ENCODE measurements at regions not wholly inside any gene's neighbourhood (a gene's known extent, or its start where the extent isn't known, plus 50 kb on each side); places are given as distances from the start of the nearest gene placed in this dataset.

DNA sequence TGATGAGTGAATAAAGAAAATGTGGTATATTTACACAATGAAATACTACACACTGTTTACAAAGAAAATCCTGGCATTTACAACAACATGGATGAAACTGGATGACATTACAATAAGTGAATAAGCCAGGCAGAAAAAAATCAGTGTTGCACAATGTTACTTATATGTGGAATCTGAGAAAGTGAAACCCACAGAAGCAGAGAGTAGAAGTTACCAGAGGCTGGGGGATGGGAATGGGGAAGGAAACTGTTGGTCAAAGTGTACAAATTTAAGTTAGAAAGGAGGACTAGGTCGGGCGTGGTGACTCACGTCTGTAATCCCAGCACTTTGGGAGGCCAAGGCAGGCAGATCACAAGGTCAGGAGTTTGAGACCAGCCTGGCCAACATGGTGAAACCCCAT lies 538.5 kb upstream of the MKI67 start:
- H3K27ac ChIP-seq (ENCODE audit: low read depth, low read length): no peak overlapping the region
- no peaks in the 10 kb centered on the region for H3K36me3 ChIP-seq (ENCODE audit: control insufficient read depth in 3 of 3, insufficient read depth in 3 of 3, low read length in 3 of 3)
- no peaks in the 10 kb centered on the region for H3K27me3 ChIP-seq (ENCODE audit: control insufficient read depth in 3 of 3, insufficient read depth in 3 of 3, low read length in 3 of 3)
- H3K9me3 ChIP-seq (ENCODE audit: control insufficient read depth in 3 of 3, low read length in 3 of 3): peaks cover 0 to 5% (median 0%) of the 10 kb centered on the region in 3 donors
- H3K4me1 ChIP-seq (ENCODE audit: control insufficient read depth in 3 of 3, insufficient read depth in 3 of 3, low read length in 3 of 3): no peaks in the 10 kb centered on the region
- H3K9ac ChIP-seq (ENCODE audit: low read depth in 1 of 3, low read length in 3 of 3): no peak overlapping the region
- H3K4me3 ChIP-seq (ENCODE audit: low read length in 3 of 3): no peak overlapping the region

DNA sequence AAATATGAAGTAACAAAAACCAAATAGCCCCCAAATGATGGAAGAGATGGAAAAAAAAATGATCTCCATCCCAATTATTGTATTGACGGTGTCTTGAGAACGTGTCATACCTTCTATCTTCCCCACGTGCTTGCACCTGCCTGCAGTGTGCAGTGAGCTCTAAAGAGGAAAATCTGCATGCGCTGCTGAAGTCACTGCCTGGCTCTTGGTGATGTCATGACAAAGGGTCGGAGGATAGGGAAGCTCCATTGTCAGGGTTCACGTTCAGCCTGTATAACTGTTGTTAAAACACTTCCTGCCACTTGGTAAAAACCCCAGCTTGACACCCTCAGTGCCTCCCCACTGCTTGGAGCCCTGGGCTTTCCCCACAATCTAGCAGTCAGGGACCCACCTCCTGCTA lies 549.2 kb upstream of the MKI67 start:
- Histone ChIP-seq H3K4me1 (ENCODE audit: control insufficient read depth in 3 of 3, insufficient read depth in 3 of 3, low read length in 3 of 3) (no peaks in the 10 kb centered on the region), H3K27me3 (ENCODE audit: control insufficient read depth in 3 of 3, insufficient read depth in 3 of 3, low read length in 3 of 3) (peaks cover 0 to 16% (median 0%) of the 10 kb centered on the region in 3 donors), H3K36me3 (ENCODE audit: control insufficient read depth in 3 of 3, insufficient read depth in 3 of 3, low read length in 3 of 3) (no peaks in the 10 kb centered on the region), H3K4me3 (ENCODE audit: low read length in 3 of 3) (no peak overlapping the region), H3K9ac (ENCODE audit: low read depth in 1 of 3, low read length in 3 of 3) (no peak overlapping the region), H3K9me3 (ENCODE audit: control insufficient read depth in 3 of 3, low read length in 3 of 3) (no peaks in the 10 kb centered on the region), H3K27ac (ENCODE audit: low read depth, low read length) (no peak overlapping the region)

DNA sequence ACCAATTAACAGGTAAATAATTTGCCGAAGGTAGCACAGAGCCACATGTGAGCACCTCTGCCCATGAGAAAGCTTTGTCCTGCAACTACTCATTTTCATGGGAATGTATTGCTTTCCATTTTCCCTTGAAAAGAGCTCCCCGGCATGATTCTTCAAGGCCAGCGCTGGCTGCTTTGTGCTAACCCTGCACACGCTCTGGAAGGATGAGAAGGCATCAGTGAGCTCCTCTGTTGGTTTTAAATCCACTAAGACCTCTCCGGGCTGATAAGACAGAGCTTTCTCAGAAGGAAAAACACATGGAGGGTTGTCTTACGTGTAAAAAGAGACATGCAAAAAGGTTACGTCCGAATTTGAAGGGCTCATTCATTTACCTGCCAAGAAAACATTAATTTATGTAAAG lies 553.9 kb upstream of the MKI67 start:
- peaks cover 0 to 18% (median 0%) of the 10 kb centered on the region in 3 donors for H3K27me3 ChIP-seq (ENCODE audit: control insufficient read depth in 3 of 3, insufficient read depth in 3 of 3, low read length in 3 of 3)
- H3K4me3 ChIP-seq (ENCODE audit: low read length in 3 of 3): no peak overlapping the region
- no peak overlapping the region for H3K27ac ChIP-seq (ENCODE audit: low read depth, low read length)

DNA sequence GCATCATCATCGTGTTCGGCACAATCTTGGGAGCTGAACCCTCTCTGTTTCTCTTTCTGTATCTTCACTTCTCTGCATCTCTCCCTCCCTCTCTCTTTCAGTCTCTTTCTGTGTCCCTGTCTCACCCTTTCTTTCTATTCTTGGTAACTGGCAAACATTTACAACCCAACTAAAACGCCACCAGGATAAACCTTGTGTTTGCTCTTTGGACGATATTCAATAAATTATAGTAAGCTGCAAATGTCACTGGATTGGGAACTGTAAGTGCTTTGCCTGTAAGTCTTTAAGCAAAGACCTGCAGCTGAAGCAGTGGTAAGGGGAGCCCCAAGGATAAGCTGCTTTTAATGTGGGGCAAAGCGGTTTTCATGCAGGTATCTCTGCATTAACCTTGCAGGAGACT lies 558.0 kb upstream of the MKI67 start:
- Histone ChIP-seq H3K4me3 (ENCODE audit: low read length in 3 of 3) (no peak overlapping the region), H3K9ac (ENCODE audit: low read depth in 1 of 3, low read length in 3 of 3) (no peak overlapping the region), H3K27me3 (ENCODE audit: control insufficient read depth in 3 of 3, insufficient read depth in 3 of 3, low read length in 3 of 3) (peaks cover 0 to 17% (median 0%) of the 10 kb centered on the region in 3 donors), H3K36me3 (ENCODE audit: control insufficient read depth in 3 of 3, insufficient read depth in 3 of 3, low read length in 3 of 3) (no peaks in the 10 kb centered on the region), H3K4me1 (ENCODE audit: control insufficient read depth in 3 of 3, insufficient read depth in 3 of 3, low read length in 3 of 3) (peaks cover 0 to 4% (median 0%) of the 10 kb centered on the region in 3 donors), H3K27ac (ENCODE audit: low read depth, low read length) (no peak overlapping the region), H3K9me3 (ENCODE audit: control insufficient read depth in 3 of 3, low read length in 3 of 3) (no peaks in the 10 kb centered on the region)

More for the DNA sequence above, 553.9 kb upstream of the MKI67 start:
- H3K9ac ChIP-seq (ENCODE audit: low read depth in 1 of 3, low read length in 3 of 3): no peak overlapping the region
- peaks cover 0 to 4% (median 0%) of the 10 kb centered on the region in 3 donors for H3K4me1 ChIP-seq (ENCODE audit: control insufficient read depth in 3 of 3, insufficient read depth in 3 of 3, low read length in 3 of 3)
- H3K36me3 ChIP-seq (ENCODE audit: control insufficient read depth in 3 of 3, insufficient read depth in 3 of 3, low read length in 3 of 3): no peaks in the 10 kb centered on the region
- no peaks in the 10 kb centered on the region for H3K9me3 ChIP-seq (ENCODE audit: control insufficient read depth in 3 of 3, low read length in 3 of 3)

DNA sequence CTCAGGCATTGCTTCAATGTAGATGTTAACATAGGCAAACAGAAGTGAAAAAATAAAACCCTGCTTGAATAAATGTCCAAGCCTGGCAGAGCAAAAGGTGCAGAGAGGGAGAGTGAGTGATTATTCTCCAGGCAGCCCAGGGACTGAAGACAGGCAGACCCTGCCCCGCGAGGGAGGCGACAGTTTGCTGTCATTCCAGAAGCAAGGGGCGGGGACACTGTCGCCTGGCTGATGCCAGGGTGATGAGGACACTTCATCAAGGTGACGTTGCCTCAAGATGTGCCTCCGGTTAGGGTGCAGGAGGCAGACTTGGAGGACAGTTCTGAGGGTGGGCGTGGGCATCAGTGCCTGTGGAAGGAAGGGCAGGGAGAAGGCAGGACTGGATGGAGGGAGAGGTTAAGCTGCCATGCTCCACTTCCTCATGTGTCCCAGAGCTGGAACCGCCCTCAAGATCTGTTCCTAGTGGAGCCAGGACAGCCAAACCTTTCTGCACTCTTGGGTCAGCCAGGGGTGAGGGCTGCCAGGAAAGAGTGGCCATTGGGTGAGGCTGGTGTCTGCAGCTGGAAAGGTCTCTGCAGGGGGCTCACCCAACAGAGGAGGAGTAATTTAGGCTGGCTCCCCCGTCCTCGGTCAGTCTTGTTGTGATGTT lies 560.5 kb upstream of the MKI67 start:
- Histone ChIP-seq H3K9me3 (ENCODE audit: control insufficient read depth in 3 of 3, low read length in 3 of 3) (no peaks in the 10 kb centered on the region), H3K36me3 (ENCODE audit: control insufficient read depth in 3 of 3, insufficient read depth in 3 of 3, low read length in 3 of 3) (no peaks in the 10 kb centered on the region), H3K9ac (ENCODE audit: low read depth in 1 of 3, low read length in 3 of 3) (no peak overlapping the region), H3K4me3 (ENCODE audit: low read length in 3 of 3) (no peak overlapping the region), H3K4me1 (ENCODE audit: control insufficient read depth in 3 of 3, insufficient read depth in 3 of 3, low read length in 3 of 3) (peaks cover 0 to 4% (median 0%) of the 10 kb centered on the region in 3 donors), H3K27ac (ENCODE audit: low read depth, low read length) (no peak overlapping the region), H3K27me3 (ENCODE audit: control insufficient read depth in 3 of 3, insufficient read depth in 3 of 3, low read length in 3 of 3) (peaks cover 0 to 18% (median 0%) of the 10 kb centered on the region in 3 donors)

DNA sequence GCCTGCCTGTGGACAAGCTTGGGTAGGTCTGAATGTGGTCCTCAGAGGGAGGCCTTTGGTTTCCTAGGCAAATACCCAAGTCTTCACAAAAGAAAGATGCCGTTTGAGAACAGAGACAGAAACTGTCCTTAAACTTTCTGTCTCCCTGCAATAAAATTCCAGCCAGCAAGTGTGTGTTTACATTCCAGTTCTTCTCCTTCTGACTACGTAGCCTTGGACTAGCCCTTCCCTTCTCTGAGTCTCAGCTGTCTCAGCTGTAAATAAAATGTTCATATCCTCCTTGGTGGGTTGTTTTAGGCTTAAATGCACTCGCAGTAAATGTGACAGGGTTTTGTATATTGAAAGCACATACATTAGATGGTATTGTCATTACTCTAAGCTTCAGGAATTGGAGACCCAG lies 561.2 kb upstream of the MKI67 start:
- Histone ChIP-seq H3K9ac (ENCODE audit: low read depth in 1 of 3, low read length in 3 of 3) (no peak overlapping the region), H3K27me3 (ENCODE audit: control insufficient read depth in 3 of 3, insufficient read depth in 3 of 3, low read length in 3 of 3) (peaks cover 0 to 18% (median 0%) of the 10 kb centered on the region in 3 donors), H3K27ac (ENCODE audit: low read depth, low read length) (no peak overlapping the region), H3K36me3 (ENCODE audit: control insufficient read depth in 3 of 3, insufficient read depth in 3 of 3, low read length in 3 of 3) (no peaks in the 10 kb centered on the region), H3K4me3 (ENCODE audit: low read length in 3 of 3) (no peak overlapping the region), H3K9me3 (ENCODE audit: control insufficient read depth in 3 of 3, low read length in 3 of 3) (no peaks in the 10 kb centered on the region), H3K4me1 (ENCODE audit: control insufficient read depth in 3 of 3, insufficient read depth in 3 of 3, low read length in 3 of 3) (peaks cover 0 to 4% (median 0%) of the 10 kb centered on the region in 3 donors)

DNA sequence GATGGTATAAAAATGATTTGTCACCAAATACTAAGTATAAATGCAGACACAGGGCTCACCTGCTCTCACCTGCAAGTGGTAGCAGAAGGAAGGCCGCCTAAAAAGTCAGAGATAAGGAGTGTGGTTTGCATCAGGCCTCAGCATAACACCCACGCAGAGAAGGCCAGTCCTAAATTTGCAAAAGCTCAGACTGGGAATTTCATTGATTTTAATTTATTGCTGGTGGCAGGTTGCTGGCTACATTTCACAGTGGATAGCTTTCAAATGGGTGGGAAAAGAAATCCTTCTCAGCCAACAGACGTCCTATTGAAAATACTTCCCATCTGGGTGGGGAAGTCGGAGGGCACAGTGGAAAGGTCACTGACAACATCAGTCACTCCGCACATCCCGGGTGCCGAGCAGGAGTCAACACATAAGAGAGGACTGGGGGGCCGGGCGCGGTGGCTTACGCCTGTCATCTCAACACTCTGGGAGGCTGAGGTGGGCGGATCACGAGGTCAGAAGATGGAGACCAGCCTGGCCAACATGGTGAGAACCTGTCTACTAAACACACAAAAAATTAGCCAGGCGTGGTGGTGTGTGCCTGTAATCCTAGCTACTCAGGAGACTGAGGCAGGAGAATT lies 561.8 kb upstream of the MKI67 start:
- Histone ChIP-seq H3K4me1 (ENCODE audit: control insufficient read depth in 3 of 3, insufficient read depth in 3 of 3, low read length in 3 of 3) (peaks cover 0 to 3% (median 0%) of the 10 kb centered on the region in 3 donors), H3K9me3 (ENCODE audit: control insufficient read depth in 3 of 3, low read length in 3 of 3) (no peaks in the 10 kb centered on the region), H3K9ac (ENCODE audit: low read depth in 1 of 3, low read length in 3 of 3) (no peak overlapping the region), H3K36me3 (ENCODE audit: control insufficient read depth in 3 of 3, insufficient read depth in 3 of 3, low read length in 3 of 3) (no peaks in the 10 kb centered on the region), H3K27me3 (ENCODE audit: control insufficient read depth in 3 of 3, insufficient read depth in 3 of 3, low read length in 3 of 3) (peaks cover 0 to 18% (median 0%) of the 10 kb centered on the region in 3 donors), H3K4me3 (ENCODE audit: low read length in 3 of 3) (no peak overlapping the region), H3K27ac (ENCODE audit: low read depth, low read length) (no peak overlapping the region)

DNA sequence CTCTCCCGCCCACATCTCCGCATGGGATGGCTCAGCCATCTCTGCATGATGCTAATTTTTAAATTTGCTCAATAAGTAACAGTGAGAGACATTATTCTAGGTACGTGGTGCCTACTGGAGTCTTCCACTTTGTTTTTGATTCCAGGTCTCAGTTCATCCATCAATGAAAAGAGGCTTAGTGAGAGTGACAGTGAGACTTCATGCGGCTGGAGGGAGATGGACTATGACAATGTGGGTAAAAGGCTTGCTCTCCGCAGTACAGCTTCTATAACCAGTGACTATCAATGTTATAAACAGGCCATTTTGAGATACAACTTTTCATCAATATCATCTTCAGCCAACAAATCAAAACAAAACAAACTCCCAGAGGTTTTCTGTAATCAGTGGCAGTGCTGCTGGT lies 563.4 kb upstream of the MKI67 start:
- no peaks in the 10 kb centered on the region for H3K9me3 ChIP-seq (ENCODE audit: control insufficient read depth in 3 of 3, low read length in 3 of 3)
- no peaks in the 10 kb centered on the region for H3K36me3 ChIP-seq (ENCODE audit: control insufficient read depth in 3 of 3, insufficient read depth in 3 of 3, low read length in 3 of 3)
- peaks cover 0 to 16% (median 0%) of the 10 kb centered on the region in 3 donors for H3K27me3 ChIP-seq (ENCODE audit: control insufficient read depth in 3 of 3, insufficient read depth in 3 of 3, low read length in 3 of 3)
- no peak overlapping the region for H3K27ac ChIP-seq (ENCODE audit: low read depth, low read length)
- H3K4me1 ChIP-seq (ENCODE audit: control insufficient read depth in 3 of 3, insufficient read depth in 3 of 3, low read length in 3 of 3): no peaks in the 10 kb centered on the region
- H3K4me3 ChIP-seq (ENCODE audit: low read length in 3 of 3): no peak overlapping the region
- no peak overlapping the region for H3K9ac ChIP-seq (ENCODE audit: low read depth in 1 of 3, low read length in 3 of 3)

DNA sequence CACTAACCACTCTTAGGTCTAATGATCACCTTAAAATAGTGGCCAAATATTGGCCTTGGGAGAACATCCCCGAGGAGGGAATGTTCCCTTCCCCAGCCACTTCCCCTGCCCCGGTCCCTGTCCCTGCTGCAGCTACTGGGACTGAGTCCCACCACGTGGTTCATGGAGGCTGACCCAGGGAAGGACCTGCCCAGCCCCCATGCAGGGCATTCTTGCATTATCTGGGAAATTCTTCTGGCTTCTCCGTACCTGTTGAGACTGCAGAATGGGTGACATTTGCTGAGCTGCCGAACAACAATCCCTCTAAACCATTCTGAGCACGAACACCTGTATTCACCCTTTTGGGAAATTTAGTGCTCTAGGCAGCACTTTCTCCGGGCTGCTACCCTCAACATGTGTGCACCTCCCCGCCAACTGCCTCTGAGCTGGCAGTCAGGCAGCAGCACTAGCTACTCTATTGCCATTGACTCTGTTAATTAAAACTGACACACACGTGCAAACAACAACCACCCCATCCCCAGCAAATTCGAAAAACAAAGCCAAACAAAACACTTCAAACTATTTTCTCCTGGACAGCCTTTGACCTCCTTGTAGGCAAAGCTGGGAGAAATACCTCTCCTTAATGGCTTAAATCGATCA lies 567.4 kb upstream of the MKI67 start:
- no peak overlapping the region for H3K9ac ChIP-seq (ENCODE audit: low read depth in 1 of 3, low read length in 3 of 3)
- H3K27ac ChIP-seq (ENCODE audit: low read depth, low read length): no peak overlapping the region
- no peaks in the 10 kb centered on the region for H3K9me3 ChIP-seq (ENCODE audit: control insufficient read depth in 3 of 3, low read length in 3 of 3)
- H3K36me3 ChIP-seq (ENCODE audit: control insufficient read depth in 3 of 3, insufficient read depth in 3 of 3, low read length in 3 of 3): no peaks in the 10 kb centered on the region
- H3K4me1 ChIP-seq (ENCODE audit: control insufficient read depth in 3 of 3, insufficient read depth in 3 of 3, low read length in 3 of 3): no peaks in the 10 kb centered on the region
- no peak overlapping the region for H3K4me3 ChIP-seq (ENCODE audit: low read length in 3 of 3)
- H3K27me3 ChIP-seq (ENCODE audit: control insufficient read depth in 3 of 3, insufficient read depth in 3 of 3, low read length in 3 of 3): peaks cover 0 to 13% (median 0%) of the 10 kb centered on the region in 3 donors

Measured in skeletal muscle tissue (tissue), 3 donors.